ENCODE measurements at regions not wholly inside any gene's neighbourhood (a gene's known extent, or its start where the extent isn't known, plus 50 kb on each side); places are given as distances from the start of the nearest gene placed in this dataset.
A peak's percentile ranks its signal among the peaks of the same experiment; 100 is the strongest.
"Not testable (repeated sequence)": the region's sequence is repeated elsewhere in the genome, so short reads cannot be mapped to it uniquely, and the experiment has no call there.

- H3K27ac ChIP-seq (ENCODE audit: low read depth, low read length, poor library complexity, severe bottlenecking) = no peak overlapping the region
- no peaks in the 10 kb centered on the region for H3K9me2 ChIP-seq (ENCODE audit: low read depth, low read length)
- TF ChIP-seq EZH2 (IDR thresholded peaks at IDR 0.05; ENCODE audit: borderline replicate concordance, low read length) (no peak), CTCF (IDR thresholded peaks at IDR 0.05; ENCODE audit: low read length) (peak; percentile 85)
- H3K9me3 ChIP-seq (ENCODE audit: low read length) = no peaks in the 10 kb centered on the region
- no peaks in the 10 kb centered on the region for H3K4me1 ChIP-seq (ENCODE audit: insufficient read depth, low read length, severe bottlenecking)
- no peaks in the 10 kb centered on the region for H3K27me3 ChIP-seq (ENCODE audit: insufficient read depth, low read length)
- no peak overlapping the region for H3K9ac ChIP-seq (ENCODE audit: low read length)
- H3K36me3 ChIP-seq (ENCODE audit: insufficient read depth, low read length) = no peaks in the 10 kb centered on the region
- H3F3A ChIP-seq (ENCODE audit: insufficient read depth, low read length) = no peaks in the 10 kb centered on the region
- no peaks in the 10 kb centered on the region for H4K20me1 ChIP-seq (ENCODE audit: insufficient read depth, low read length)
- no peaks in the 10 kb centered on the region for H3K79me2 ChIP-seq (ENCODE audit: insufficient read depth, low read length)
- H2AFZ ChIP-seq (ENCODE audit: low read length) = no peak overlapping the region
- H3K4me2 ChIP-seq (ENCODE audit: low read length) = no peak overlapping the region
- H3K4me3 ChIP-seq (ENCODE audit: low read depth, low read length, poor library complexity, severe bottlenecking) = no peak overlapping the region
These were observed 163.8 kb upstream of the TRPM3 start for GRCh38 chr9:71285191-71285656.

- not testable (repeated sequence) for H3K9ac ChIP-seq (ENCODE audit: low read length); H4K20me1 ChIP-seq (ENCODE audit: insufficient read depth, low read length); H3F3A ChIP-seq (ENCODE audit: insufficient read depth, low read length); H2AFZ ChIP-seq (ENCODE audit: low read length); H3K9me3 ChIP-seq (ENCODE audit: low read length); H3K36me3 ChIP-seq (ENCODE audit: insufficient read depth, low read length); H3K27ac ChIP-seq (ENCODE audit: low read depth, low read length, poor library complexity, severe bottlenecking); H3K9me2 ChIP-seq (ENCODE audit: low read depth, low read length); H3K27me3 ChIP-seq (ENCODE audit: insufficient read depth, low read length); H3K4me2 ChIP-seq (ENCODE audit: low read length); H3K4me3 ChIP-seq (ENCODE audit: low read depth, low read length, poor library complexity, severe bottlenecking); H3K4me1 ChIP-seq (ENCODE audit: insufficient read depth, low read length, severe bottlenecking); H3K79me2 ChIP-seq (ENCODE audit: insufficient read depth, low read length)
These were observed 160.7 kb upstream of the TRPM3 start for GRCh38 chr9:71282116-71282515.

- Histone ChIP-seq H3K27me3 (ENCODE audit: insufficient read depth, low read length) (no peaks in the 10 kb centered on the region), H3K27ac (ENCODE audit: low read depth, low read length, poor library complexity, severe bottlenecking) (no peak overlapping the region)
- no peak for TF ChIP-seq EZH2 (IDR thresholded peaks at IDR 0.05; ENCODE audit: borderline replicate concordance, low read length)
- TF ChIP-seq CTCF (IDR thresholded peaks at IDR 0.05; ENCODE audit: low read length) = no peak
These were observed 157.8 kb upstream of the TRPM3 start for GRCh38 chr9:71279151-71279739.

GRCh38 chr9:71273613-71274012 lies 152.2 kb upstream of the TRPM3 start:
- Histone ChIP-seq H3K27me3 (ENCODE audit: insufficient read depth, low read length) (no peaks in the 10 kb centered on the region), H3K79me2 (ENCODE audit: insufficient read depth, low read length) (no peaks in the 10 kb centered on the region), H3K9me3 (ENCODE audit: low read length) (no peaks in the 10 kb centered on the region), H2AFZ (ENCODE audit: low read length) (no peak overlapping the region), H4K20me1 (ENCODE audit: insufficient read depth, low read length) (no peaks in the 10 kb centered on the region), H3K9me2 (ENCODE audit: low read depth, low read length) (no peaks in the 10 kb centered on the region), H3K27ac (ENCODE audit: low read depth, low read length, poor library complexity, severe bottlenecking) (no peak overlapping the region), H3K4me2 (ENCODE audit: low read length) (no peak overlapping the region), H3K4me1 (ENCODE audit: insufficient read depth, low read length, severe bottlenecking) (no peaks in the 10 kb centered on the region), H3F3A (ENCODE audit: insufficient read depth, low read length) (no peaks in the 10 kb centered on the region), H3K4me3 (ENCODE audit: low read depth, low read length, poor library complexity, severe bottlenecking) (no peak overlapping the region), H3K9ac (ENCODE audit: low read length) (no peak overlapping the region), H3K36me3 (ENCODE audit: insufficient read depth, low read length) (no peaks in the 10 kb centered on the region)
- TF ChIP-seq EZH2 (IDR thresholded peaks at IDR 0.05; ENCODE audit: borderline replicate concordance, low read length) (no peak), CTCF (IDR thresholded peaks at IDR 0.05; ENCODE audit: low read length) (no peak)

More at GRCh38 chr9:71279151-71279739, 157.8 kb upstream of the TRPM3 start:
- H3F3A ChIP-seq (ENCODE audit: insufficient read depth, low read length) = no peaks in the 10 kb centered on the region
- H3K36me3 ChIP-seq (ENCODE audit: insufficient read depth, low read length) = no peaks in the 10 kb centered on the region
- H2AFZ ChIP-seq (ENCODE audit: low read length) = no peak overlapping the region
- H3K9me2 ChIP-seq (ENCODE audit: low read depth, low read length) = no peaks in the 10 kb centered on the region
- no peaks in the 10 kb centered on the region for H4K20me1 ChIP-seq (ENCODE audit: insufficient read depth, low read length)
- H3K79me2 ChIP-seq (ENCODE audit: insufficient read depth, low read length) = no peaks in the 10 kb centered on the region
- H3K9me3 ChIP-seq (ENCODE audit: low read length) = no peaks in the 10 kb centered on the region
- no peaks in the 10 kb centered on the region for H3K4me1 ChIP-seq (ENCODE audit: insufficient read depth, low read length, severe bottlenecking)
- no peak overlapping the region for H3K4me3 ChIP-seq (ENCODE audit: low read depth, low read length, poor library complexity, severe bottlenecking)
- no peak overlapping the region for H3K9ac ChIP-seq (ENCODE audit: low read length)
- no peak overlapping the region for H3K4me2 ChIP-seq (ENCODE audit: low read length)
